Right renal pelvis (tissue), 4 donors: ENCODE measurements at regions not wholly inside any gene's neighbourhood (a gene's known extent, or its start where the extent isn't known, plus 50 kb on each side); places are given as distances from the start of the nearest gene placed in this dataset.
A peak's percentile ranks its signal among the peaks of the same experiment; 100 is the strongest.

Source experiments
- DNase-seq, 4 donors: peaks; one replicate each; pipeline ENCODE4 v3.0.0-alpha.2; 2013; ENCODE audit warnings: low read depth in 4 of 4, low spot score in 3 of 4, missing footprints in 1 of 4

- DNase-seq: no peak
Measured at GRCh38 chr5:92390657-92391056, 1007.5 kb upstream of the ARRDC3 start.

DNA sequence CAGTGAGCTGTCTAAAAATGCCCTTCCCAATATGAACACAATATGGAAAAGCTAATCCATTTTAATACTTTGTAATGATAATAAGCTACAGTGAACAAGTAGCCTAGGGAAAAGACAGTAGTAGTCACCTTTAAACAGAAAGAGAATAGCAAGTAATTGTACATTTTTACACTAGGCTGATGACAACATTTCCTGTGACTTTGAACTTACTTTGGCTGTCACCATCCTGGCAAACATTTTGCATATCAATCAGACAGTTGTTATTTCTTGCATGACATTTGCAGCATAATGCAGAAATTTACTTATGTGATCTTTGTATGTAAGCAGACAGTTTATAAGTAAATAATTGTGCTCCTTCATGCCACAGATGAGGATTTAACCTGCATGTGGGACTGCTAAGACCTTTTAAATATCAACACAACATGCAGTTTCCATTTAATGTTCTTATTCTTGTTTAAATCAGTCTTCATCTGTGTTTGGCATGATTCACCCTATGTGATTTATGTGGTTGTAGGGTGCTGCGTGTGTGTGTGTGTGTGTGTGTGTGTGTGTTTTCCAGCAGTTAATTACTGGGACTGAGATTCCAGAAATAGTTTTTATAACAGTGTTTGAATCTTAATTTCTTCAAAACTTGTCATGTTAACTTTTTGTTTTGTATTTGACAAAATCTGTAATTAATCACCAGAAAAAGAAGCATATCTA is 997.1 kb upstream of the ARRDC3 start:
- DNase-seq: no peak

GRCh38 chr5:92378966-92379611 is 996.0 kb upstream of the ARRDC3 start:
- DNase-seq: no peak

DNA sequence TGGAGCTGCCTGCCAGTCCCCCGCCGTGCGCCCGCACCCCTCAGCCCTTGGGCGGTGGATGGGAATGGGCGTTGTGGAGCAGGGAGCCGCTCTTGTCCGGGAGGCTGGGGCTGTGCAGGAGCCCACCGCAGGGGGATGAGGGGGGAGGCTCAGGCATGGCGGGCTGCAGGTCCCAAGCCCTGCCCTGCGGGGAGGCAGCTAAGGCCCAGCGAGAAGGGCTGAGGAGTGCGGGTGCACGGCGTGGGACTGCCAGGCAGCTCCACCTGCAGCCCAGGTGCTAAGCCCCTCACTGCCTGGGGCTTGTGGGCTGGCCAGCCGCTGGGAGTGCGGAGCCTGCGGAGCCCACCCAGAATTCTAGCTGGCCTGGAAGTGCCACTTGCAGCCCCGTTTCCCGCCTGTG is 991.7 kb upstream of the ARRDC3 start:
- no peak for DNase-seq

- DNase-seq: no peak
Measured at GRCh38 chr5:92372766-92373165, 989.6 kb upstream of the ARRDC3 start.

- DNase-seq: no peak
Measured at GRCh38 chr5:92371889-92372235, 988.7 kb upstream of the ARRDC3 start.

GRCh38 chr5:92371171-92371888 is 988.2 kb upstream of the ARRDC3 start:
- no peak for DNase-seq

- DNase-seq: no peak
Measured at GRCh38 chr5:92370032-92370431, 986.9 kb upstream of the ARRDC3 start.

DNA sequence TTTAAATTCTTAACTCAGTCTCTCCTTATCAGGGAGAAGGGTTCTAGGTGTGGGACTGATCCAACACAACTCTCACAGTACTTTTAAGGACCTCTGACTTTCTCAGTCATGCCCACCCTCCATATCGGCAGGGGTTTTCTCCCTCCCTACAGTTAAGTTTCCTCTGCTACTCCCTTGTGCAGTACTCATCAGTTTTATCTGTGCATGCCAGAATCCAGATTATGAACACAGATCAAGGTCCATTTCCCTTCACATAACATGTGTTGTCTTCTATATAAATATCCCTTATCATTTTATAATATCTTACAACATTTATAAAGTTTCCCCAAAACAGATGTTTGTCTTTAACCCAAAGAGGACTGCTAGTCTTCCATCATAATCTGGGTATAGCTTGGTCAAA is 986.5 kb upstream of the ARRDC3 start:
- DNase-seq: no peak

GRCh38 chr5:92364986-92365550 is 982.0 kb upstream of the ARRDC3 start:
- no peak for DNase-seq

GRCh38 chr5:92353107-92354030 is 970.3 kb upstream of the ARRDC3 start:
- no peak for DNase-seq

- DNase-seq: no peak
Measured at GRCh38 chr5:92337772-92338234, 954.7 kb upstream of the ARRDC3 start.

DNA sequence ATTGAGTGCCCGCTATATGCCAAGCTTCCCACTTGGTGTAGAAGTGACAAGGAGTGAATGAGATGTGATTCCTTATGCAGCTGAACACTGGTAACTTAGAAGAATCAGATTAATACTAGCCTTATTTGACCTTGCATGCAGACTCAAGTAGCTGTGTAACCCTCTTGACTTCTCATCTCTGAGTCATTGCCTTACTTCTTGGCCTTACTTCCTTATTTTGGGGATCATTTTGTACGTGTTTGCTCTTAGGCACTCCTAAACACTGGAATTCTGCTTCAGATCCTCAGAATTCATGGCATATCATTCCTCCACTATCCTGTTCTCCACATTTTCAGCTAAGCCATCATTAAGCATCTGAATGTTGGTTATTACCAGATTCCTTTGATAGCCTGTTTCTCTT is 948.9 kb upstream of the ARRDC3 start:
- no peak for DNase-seq

GRCh38 chr5:92330365-92330764 is 947.2 kb upstream of the ARRDC3 start:
- DNase-seq: no peak

DNA sequence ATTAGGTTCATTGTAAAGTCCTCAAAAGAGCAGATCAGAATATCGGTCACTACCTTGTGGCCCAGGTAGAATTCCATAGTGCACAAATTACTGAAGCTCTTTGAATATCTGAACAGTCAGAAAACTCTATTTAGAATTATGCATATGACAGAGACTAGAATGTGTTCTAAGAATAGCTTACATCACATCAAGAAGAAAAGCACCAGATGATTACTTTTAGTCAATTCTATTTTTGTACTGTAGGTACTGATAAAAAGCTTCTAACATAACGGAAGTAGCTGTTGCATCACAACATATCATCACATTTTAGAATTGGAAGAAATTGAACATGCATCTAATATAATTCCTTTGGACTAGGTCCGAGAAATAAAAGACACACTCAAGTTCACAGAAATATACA is 946.6 kb upstream of the ARRDC3 start:
- DNase-seq: no peak

DNA sequence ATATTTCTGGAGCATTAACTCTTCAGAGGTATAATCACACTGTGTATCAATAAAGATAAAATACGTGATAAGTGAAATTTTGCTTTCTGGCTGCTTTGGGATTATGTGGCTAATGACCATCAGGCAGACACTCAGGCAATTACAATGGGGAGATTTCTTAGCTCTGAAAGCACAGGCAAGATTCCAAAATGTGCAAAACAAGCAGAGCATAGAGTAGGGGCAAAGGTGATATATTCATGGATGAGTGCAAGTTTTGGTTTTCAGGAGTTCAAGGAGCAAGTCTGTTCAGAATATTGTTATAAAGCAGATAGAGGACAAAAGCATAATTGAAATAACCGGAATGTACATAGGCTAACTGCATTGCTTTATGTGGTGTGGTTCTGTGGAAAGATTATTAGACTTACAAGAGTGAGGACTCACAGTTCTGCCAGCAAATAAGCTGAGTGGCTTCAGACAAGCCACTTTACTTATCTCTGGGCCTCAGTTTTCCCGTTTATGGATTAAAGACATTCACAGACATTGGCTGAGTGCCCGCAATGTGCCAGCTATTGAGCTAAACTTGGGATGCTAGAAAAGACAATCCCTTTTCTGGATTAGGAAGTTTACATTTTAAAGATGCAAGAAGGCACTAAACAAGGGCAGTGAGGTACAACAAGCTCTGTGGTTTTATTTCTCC is 945.6 kb upstream of the ARRDC3 start:
- DNase-seq: no peak

DNA sequence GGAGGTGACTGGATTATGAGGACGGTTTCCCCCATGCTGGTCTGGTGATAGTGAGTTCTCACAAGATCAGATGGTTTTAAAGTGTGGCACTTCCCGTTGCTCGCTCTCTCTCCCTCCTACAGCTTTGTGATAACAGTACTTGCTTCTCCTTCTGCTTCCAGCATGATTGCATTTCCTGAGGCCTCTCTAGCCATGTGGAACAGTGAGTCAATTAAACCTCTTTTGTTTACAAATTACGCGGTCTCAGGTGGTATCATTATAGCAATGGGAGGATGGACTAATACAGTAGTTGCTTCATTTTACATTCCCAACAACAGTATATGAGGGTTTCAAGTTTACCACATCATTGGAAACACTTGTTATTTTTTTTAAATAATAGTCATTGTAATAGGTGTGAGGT is 937.3 kb upstream of the ARRDC3 start:
- no peak for DNase-seq

DNA sequence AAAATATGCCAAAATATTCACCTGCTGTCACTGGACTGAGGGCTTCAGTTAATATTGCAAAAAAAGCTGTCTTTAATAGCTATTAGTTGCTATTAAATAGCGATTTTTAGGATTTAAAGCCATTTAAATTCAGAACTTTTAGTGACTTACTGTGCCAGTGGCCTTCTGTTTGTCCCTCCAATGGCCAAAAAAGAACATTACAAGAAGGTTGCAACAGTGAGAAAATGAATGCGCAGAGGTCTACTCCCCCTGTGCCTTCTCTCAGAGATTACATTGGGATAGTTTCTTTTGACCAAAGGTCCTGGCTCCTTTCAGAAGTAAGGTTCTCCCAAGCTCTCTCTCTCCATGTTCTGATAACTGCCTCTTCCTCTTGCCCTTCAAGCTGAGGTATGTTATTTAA is 930.3 kb upstream of the ARRDC3 start:
- DNase-seq: no peak

GRCh38 chr5:92309336-92309991 is 926.3 kb upstream of the ARRDC3 start:
- DNase-seq: peak in 3 of 4 donors; percentile 12 to 33 (median 16)
